ENCODE measurements at regions not wholly inside any gene's neighbourhood (a gene's known extent, or its start where the extent isn't known, plus 50 kb on each side); places are given as distances from the start of the nearest gene placed in this dataset.
"Not testable (repeated sequence)": the region's sequence is repeated elsewhere in the genome, so short reads cannot be mapped to it uniquely, and the experiment has no call there.

DNA sequence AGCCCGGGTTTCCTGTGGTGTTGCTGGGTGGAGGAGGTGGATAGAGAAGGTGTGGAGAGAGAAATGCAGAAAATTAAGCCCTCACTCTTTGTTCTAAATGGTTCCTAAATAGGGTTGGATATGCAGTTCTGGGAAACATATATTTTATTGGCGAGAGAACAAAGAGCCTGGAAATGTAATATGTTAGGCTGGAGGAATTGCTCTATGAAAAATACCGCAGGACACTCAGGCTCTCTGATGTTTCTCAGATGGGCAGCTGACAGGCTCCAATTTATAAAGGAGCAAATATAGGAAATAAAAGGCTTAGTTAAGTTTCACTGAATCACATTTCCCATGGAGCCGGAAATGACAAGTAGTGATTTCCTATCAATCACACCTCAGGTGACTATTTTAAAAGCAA is 428.0 kb downstream of the TMEM135 start:
- Mint-ChIP-seq H3K4me1 (no peaks in the 10 kb centered on the region), H3K36me3 (ENCODE audit: low read depth) (no peaks in the 10 kb centered on the region), H3K9me3 (no peaks in the 10 kb centered on the region), H3K4me3 (no peak overlapping the region), H3K27ac (no peak overlapping the region), H3K27me3 (peaks cover 8% of the 10 kb centered on the region)
- no peak for ATAC-seq (replicated peaks)

DNA sequence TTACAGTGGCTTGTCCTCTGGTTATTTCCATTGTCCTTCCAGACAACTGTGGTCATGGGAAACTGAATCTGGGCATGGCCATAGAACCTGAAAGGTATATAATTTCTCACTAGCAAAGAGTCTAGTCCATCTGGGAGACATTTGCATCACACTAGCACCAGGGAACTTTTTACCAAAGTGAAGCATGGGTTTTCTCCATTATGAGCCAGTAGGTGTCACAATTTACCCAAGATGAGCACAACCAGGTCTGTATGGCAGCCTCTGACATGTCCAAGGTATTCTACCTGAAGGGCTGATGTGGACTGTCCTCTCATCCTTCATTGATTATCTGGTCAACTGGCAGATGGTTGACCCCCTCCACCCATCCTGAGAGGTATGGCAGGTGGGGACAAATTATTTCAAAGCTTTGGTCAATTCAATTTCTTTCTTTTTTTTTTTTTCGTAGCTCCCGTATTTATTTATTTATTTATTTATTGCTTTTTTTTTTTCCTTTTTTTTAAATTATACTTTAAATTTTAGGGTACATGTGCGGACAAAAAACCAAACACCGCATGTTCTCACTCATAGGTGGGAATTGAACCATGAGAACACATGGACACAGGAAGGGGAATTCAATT is 425.9 kb downstream of the TMEM135 start:
- peaks cover 4% of the 10 kb centered on the region for H3K27me3 Mint-ChIP-seq
- H3K4me1 Mint-ChIP-seq, result no peaks in the 10 kb centered on the region
- H3K9me3 Mint-ChIP-seq, result no peaks in the 10 kb centered on the region
- no peak for ATAC-seq (replicated peaks)
- no peaks in the 10 kb centered on the region for H3K36me3 Mint-ChIP-seq (ENCODE audit: low read depth)
- H3K27ac Mint-ChIP-seq, result no peak overlapping the region
- H3K4me3 Mint-ChIP-seq, result no peak overlapping the region

DNA sequence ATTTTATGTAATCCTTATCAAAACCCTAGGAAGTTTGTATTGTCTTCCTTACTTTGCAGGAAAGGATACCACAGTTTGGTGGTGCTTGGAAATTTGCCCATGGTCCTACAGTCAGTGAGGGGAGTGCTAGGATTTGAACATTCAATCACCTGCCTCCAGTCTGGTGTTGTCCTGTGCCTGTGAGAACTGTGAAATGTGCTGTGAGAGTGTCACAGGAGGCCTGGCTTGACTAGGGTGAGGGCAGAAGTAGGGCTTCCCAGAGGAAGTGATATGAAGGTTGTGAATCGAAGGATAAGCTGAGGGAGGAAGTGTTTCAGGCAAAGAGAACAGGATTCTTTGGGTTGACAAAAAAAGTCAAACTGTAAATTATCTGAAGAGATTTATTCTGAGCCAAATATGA is 424.4 kb downstream of the TMEM135 start:
- Mint-ChIP-seq H3K4me1 (no peaks in the 10 kb centered on the region), H3K27ac (no peak overlapping the region), H3K9me3 (no peaks in the 10 kb centered on the region), H3K4me3 (no peak overlapping the region), H3K27me3 (peaks cover 4% of the 10 kb centered on the region), H3K36me3 (ENCODE audit: low read depth) (no peaks in the 10 kb centered on the region)
- ATAC-seq (replicated peaks), result no peak

DNA sequence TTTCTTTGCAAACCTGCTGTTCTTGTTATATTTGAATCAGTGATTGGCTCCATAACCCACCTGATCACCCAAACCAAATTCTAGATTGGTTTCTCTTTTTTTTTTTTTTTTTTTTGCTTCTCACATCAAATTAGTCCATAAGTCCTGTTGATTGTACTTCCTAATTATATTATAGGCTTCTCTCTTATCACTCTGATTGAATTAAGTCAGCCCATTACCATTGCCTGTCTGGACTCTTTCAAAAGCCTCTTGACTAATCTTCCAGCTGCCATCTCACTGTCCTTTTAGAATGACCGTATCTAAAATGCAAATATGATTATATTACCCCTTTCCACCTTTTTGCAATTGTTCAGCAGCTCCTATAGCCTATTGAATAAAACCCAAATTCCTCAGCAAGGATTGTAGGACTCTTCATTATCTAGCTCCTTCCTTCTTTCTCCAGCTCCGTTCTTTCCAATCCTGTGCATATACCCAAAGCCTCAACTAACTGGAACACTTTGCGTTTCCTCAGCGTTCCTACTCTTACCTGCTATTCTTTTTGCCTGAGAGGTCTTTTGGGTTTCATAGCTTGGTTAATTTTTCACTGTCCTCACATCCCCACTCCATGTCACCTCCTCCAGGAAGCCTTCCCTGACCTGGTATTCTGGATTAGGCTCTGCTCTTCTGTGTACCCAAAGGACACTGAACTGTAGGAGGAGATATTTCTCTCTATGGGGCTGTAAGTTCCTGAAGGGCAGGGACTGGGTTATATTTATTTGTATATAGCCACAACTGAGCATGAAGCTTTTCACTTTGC is 423.3 kb downstream of the TMEM135 start:
- no peak overlapping the region for H3K27ac Mint-ChIP-seq
- H3K27me3 Mint-ChIP-seq, result peaks cover 4% of the 10 kb centered on the region
- no peak overlapping the region for H3K4me3 Mint-ChIP-seq
- no peaks in the 10 kb centered on the region for H3K9me3 Mint-ChIP-seq
- no peak for ATAC-seq (replicated peaks)
- H3K36me3 Mint-ChIP-seq (ENCODE audit: low read depth), result no peaks in the 10 kb centered on the region
- no peaks in the 10 kb centered on the region for H3K4me1 Mint-ChIP-seq

DNA sequence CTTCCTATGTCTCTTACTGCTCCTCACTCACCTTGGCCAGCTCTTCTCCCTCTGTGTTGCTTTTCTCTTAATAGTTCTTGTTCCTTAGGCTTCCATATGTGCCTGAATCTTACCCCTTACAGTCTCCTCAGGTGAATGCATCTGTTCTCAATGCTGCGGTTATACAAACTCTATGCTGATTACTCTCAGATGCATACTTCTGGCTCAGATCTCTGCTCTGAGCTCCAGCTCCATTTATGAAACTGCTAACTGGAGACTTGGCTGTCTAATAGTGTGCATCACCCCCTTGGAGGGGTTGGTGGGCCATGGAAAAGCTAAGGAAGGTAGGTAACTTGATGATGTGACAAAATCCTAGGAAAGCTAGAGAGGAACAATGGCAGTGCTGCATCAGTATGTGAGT is 422.5 kb downstream of the TMEM135 start:
- peaks cover 5% of the 10 kb centered on the region for H3K27me3 Mint-ChIP-seq
- no peaks in the 10 kb centered on the region for H3K9me3 Mint-ChIP-seq
- no peaks in the 10 kb centered on the region for H3K36me3 Mint-ChIP-seq (ENCODE audit: low read depth)
- no peak overlapping the region for H3K27ac Mint-ChIP-seq
- ATAC-seq (replicated peaks), result no peak
- H3K4me3 Mint-ChIP-seq, result no peak overlapping the region
- H3K4me1 Mint-ChIP-seq, result no peaks in the 10 kb centered on the region

DNA sequence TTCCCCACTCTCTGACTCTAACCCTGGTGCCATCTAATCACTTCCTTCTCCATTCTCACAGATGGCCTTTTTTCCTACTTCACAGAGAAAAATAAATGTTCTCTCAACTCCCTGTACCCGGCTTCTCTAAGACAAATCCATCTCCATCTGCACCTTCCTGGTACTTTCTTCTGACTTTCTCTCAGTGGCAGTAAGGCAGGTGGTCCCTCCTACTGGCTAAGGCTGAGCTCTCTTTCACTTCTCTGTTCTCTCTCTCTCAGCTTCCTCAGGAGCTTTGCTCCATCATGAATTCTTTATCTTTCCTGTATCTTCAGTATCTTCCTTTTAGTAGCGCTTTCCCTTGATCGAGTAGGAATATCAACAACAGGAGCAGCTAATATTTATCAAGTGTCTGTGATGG is 421.6 kb downstream of the TMEM135 start:
- H3K9me3 Mint-ChIP-seq, result no peaks in the 10 kb centered on the region
- no peaks in the 10 kb centered on the region for H3K36me3 Mint-ChIP-seq (ENCODE audit: low read depth)
- ATAC-seq (replicated peaks), result no peak
- H3K27ac Mint-ChIP-seq, result no peak overlapping the region
- no peak overlapping the region for H3K4me3 Mint-ChIP-seq
- peaks cover 4% of the 10 kb centered on the region for H3K27me3 Mint-ChIP-seq
- H3K4me1 Mint-ChIP-seq, result no peaks in the 10 kb centered on the region

DNA sequence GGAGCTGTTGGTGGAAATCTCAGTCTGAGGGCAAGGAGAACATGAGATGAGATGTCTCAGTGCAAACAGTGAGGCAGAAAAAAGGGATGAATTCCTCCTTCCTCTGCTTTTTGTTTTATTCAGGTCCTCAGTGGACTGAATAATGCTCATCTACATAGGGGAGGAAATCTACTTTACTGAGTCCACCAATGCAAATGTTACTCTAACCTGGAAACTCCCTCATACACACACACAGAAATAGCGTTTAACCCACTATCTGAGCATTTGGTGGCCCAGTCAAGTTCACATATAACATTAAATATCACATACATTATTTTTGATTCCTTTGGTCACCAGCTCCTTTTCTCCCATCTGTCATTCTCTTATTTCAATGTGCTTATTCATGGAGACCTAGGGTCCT is 418.8 kb downstream of the TMEM135 start:
- H3K9me3 Mint-ChIP-seq, result no peaks in the 10 kb centered on the region
- H3K4me3 Mint-ChIP-seq, result no peak overlapping the region
- H3K27ac Mint-ChIP-seq, result no peak overlapping the region
- ATAC-seq (replicated peaks), result no peak
- H3K4me1 Mint-ChIP-seq, result no peaks in the 10 kb centered on the region
- no peaks in the 10 kb centered on the region for H3K36me3 Mint-ChIP-seq (ENCODE audit: low read depth)
- H3K27me3 Mint-ChIP-seq, result peaks cover 4% of the 10 kb centered on the region

DNA sequence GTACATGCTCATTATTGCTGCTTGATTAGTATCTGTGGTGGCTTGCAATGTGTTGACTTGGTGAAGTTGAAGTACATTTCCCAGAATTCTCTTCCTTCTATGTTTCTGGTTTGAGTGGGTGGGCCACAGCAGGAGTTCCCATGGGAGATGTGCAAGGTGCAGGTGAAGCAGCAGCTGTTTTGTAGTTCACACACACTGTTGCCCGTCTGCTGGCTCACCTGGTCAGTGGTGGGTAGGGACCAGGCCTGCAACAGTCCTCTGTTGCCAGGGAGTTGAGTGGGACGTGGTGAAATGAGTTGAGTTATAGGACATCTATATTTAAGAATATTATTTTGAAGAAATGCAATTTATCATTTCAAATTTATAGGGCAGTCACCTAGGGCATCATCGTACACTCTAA is 417.4 kb downstream of the TMEM135 start:
- H3K4me3 Mint-ChIP-seq, result no peak overlapping the region
- ATAC-seq (replicated peaks), result no peak
- H3K9me3 Mint-ChIP-seq, result no peaks in the 10 kb centered on the region
- peaks cover 4% of the 10 kb centered on the region for H3K27me3 Mint-ChIP-seq
- no peaks in the 10 kb centered on the region for H3K4me1 Mint-ChIP-seq
- no peaks in the 10 kb centered on the region for H3K36me3 Mint-ChIP-seq (ENCODE audit: low read depth)
- no peak overlapping the region for H3K27ac Mint-ChIP-seq

DNA sequence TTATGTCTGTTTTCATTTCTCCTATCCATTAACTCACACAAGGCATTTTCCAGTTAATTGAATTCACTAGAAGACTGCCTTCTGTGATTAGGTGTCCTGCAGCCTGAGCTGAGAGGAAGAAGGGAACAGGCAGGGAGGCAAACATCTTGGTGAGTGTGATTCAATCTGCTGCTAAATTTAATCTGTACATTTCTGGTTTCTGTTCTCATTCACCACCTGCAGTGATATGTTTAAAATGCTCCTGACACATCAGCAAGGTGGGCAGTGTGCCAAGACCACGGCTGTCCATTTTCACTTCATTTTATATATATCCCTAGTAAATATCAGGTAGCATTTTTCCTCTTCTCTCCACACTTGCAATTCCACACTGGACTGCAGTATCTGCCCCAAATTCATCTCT is 416.5 kb downstream of the TMEM135 start:
- Mint-ChIP-seq H3K9me3 (no peaks in the 10 kb centered on the region), H3K36me3 (ENCODE audit: low read depth) (no peaks in the 10 kb centered on the region), H3K27me3 (peaks cover 4% of the 10 kb centered on the region), H3K27ac (no peak overlapping the region), H3K4me1 (no peaks in the 10 kb centered on the region), H3K4me3 (no peak overlapping the region)
- ATAC-seq (replicated peaks), result no peak

DNA sequence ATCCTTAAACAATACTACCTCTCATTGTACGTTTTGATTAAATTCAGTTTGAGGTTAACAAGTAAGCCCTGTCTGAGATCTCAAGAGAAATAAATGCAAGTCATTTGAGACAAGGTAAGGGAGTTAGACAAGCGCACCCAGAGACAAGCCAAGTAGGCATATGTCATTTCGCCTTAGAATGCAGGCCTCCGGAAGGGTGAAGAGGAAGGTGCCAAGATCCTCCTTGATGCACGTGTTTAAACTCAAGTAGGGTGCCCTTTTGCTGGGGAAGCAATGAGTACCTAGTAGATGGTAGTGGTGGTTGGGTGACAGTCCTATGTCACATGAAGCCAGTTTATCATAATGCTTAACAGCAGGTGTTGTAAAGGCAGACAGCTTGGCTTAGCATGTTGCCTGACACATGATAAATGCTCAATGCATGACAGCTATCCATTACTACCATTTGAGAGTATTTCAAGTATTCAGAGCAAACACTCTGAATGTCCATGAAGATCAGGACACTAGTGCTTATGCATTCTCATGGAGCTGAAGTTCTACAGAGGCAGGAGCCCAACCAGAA is 415.9 kb downstream of the TMEM135 start:
- Mint-ChIP-seq H3K27me3 (peaks cover 7% of the 10 kb centered on the region), H3K36me3 (ENCODE audit: low read depth) (no peaks in the 10 kb centered on the region), H3K27ac (no peak overlapping the region), H3K9me3 (no peaks in the 10 kb centered on the region), H3K4me3 (no peak overlapping the region), H3K4me1 (no peaks in the 10 kb centered on the region)
- no peak for ATAC-seq (replicated peaks)

DNA sequence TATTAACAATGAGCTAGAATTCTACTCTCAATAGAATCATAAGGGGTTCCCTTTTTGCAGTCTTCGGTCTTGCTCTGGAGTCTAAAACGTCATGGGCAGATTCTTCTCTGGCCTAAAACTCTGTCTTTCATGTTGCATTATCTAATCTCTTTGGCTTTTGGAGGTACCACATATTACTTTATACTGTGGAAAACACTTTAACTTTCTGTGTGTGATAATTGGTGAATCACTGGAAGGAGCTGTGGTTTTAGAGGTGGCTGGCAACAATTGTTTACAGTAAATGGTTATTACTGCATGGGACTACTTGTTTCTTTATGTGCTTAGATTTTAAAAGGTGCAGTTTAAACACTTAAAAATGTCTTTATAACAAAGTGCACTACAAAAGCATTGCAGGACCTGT is 414.3 kb downstream of the TMEM135 start:
- H3K4me3 Mint-ChIP-seq; H3K27me3 Mint-ChIP-seq; H3K36me3 Mint-ChIP-seq (ENCODE audit: low read depth); H3K27ac Mint-ChIP-seq; H3K9me3 Mint-ChIP-seq; H3K4me1 Mint-ChIP-seq; ATAC-seq (replicated peaks): not testable (repeated sequence)

DNA sequence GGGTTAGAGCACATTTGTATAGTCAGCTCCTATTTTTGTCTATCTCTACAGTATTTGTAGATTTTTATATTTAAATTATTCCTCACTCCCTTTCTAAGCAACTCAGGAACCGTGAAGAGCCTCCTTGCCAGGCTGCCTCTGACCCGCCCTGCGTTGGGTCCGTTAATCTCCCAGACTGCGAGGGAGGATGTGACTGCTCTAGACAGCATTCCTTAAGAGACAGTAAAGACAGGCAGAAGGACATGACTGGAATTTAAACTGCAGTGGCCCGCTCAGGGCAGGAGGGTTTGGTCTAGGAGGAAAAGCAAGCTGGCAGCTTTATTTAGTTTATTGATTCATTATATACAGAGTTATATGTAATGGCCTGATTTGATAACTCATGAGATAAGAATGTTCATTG is 413.7 kb downstream of the TMEM135 start:
- Mint-ChIP-seq H3K4me3 (no peak overlapping the region), H3K27ac (no peak overlapping the region), H3K27me3 (peaks cover 11% of the 10 kb centered on the region), H3K36me3 (ENCODE audit: low read depth) (no peaks in the 10 kb centered on the region), H3K4me1 (no peaks in the 10 kb centered on the region), H3K9me3 (no peaks in the 10 kb centered on the region)
- ATAC-seq (replicated peaks), result no peak

DNA sequence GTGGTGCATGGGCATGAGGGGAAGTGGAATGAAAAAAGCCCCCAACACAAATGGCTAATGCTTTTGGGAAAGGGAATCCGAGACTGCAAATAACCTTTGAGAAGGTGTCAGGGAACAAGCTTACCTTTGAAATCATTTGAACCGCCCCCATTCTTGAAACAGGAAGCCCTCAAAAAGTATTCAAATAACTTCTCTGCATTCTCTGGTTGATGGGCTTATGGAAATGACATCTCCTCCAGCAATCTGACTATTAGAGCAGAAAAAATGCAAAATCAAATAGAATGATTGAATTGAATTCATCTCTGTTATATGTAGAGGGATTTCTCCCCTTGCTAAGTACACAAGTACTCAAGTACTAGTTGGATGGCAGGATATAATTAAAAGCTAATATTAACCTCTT is 409.9 kb downstream of the TMEM135 start:
- ATAC-seq (replicated peaks), result no peak
- Mint-ChIP-seq H3K4me1 (no peaks in the 10 kb centered on the region), H3K27ac (no peak overlapping the region)

DNA sequence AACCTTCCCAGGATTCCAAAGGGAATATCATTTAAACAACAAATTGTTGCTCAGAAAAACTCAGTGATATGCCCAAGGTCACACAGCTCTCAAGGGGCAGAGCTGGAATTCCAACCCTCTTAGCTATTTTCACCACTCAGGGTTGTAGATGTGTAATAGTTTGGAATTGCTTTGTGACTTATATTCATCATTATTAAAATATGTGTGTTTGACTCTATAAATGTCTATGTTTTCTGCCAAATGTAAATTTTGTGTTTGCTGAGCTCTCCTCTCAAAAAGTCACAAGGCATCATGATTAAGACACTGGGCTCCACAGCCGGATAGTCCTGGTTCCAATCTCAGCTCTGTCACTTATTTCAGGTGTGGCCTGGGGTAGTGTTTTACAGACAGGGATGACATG is 407.3 kb downstream of the TMEM135 start:
- Mint-ChIP-seq H3K9me3 (no peaks in the 10 kb centered on the region), H3K4me3 (no peak overlapping the region), H3K36me3 (ENCODE audit: low read depth) (no peaks in the 10 kb centered on the region), H3K27me3 (peaks cover 19% of the 10 kb centered on the region), H3K27ac (no peak overlapping the region), H3K4me1 (no peaks in the 10 kb centered on the region)
- no peak for ATAC-seq (replicated peaks)

More for the DNA sequence above, 409.9 kb downstream of the TMEM135 start:
- H3K9me3 Mint-ChIP-seq, result no peaks in the 10 kb centered on the region
- no peaks in the 10 kb centered on the region for H3K36me3 Mint-ChIP-seq (ENCODE audit: low read depth)
- H3K4me3 Mint-ChIP-seq, result no peak overlapping the region
- peaks cover 16% of the 10 kb centered on the region for H3K27me3 Mint-ChIP-seq

DNA sequence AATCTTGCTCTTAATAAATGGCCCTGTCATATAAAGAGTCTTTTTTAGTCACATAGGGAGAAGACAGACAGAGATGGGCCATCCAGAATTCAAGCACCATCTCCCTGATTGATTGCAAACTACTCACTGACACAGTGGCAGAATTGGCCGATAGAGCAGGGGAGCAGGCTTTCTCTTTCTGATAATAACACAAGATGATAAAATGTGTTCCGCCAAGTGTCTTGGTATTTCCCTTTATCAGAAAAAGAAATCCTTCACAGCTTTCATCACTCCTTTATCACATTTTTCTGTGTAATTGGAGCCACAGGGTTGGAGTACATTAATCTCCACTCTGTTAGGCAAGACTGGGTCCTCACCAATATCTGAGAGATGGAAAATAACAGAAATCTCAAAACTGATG is 406.0 kb downstream of the TMEM135 start:
- no peaks in the 10 kb centered on the region for H3K4me1 Mint-ChIP-seq
- peaks cover 16% of the 10 kb centered on the region for H3K27me3 Mint-ChIP-seq
- H3K9me3 Mint-ChIP-seq, result no peaks in the 10 kb centered on the region
- H3K4me3 Mint-ChIP-seq, result no peak overlapping the region
- no peak overlapping the region for H3K27ac Mint-ChIP-seq
- no peak for ATAC-seq (replicated peaks)
- no peaks in the 10 kb centered on the region for H3K36me3 Mint-ChIP-seq (ENCODE audit: low read depth)
